Activated T-cell treated with anti-CD3 and anti-CD28 coated beads, Interleukin-2, amount 50 U/mL, for 24 hours (primary cell): ENCODE measurements at regions not wholly inside any gene's neighbourhood (a gene's known extent, or its start where the extent isn't known, plus 50 kb on each side); places are given as distances from the start of the nearest gene placed in this dataset.

ENCODE experiments used
- DNase-seq: peaks from one replicate; pipeline ENCODE4 v3.0.0-alpha.2; 2020
- H3K27ac Mint-ChIP-seq: 2 replicates; pipeline ENCODE4 v1.8.0; 2020; ENCODE audit warnings: mild to moderate bottlenecking, mixed read lengths
- H3K27me3 Mint-ChIP-seq: 2 replicates; pipeline ENCODE4 v1.8.0; 2020; ENCODE audit warnings: mixed read lengths
- H3K36me3 Mint-ChIP-seq: 2 replicates; pipeline ENCODE4 v1.8.0; 2020; ENCODE audit warnings: low read depth, mixed read lengths
- H3K4me1 Mint-ChIP-seq: 2 replicates; pipeline ENCODE4 v1.8.0; 2020; ENCODE audit warnings: low read depth, mixed read lengths
- H3K4me3 Mint-ChIP-seq: 2 replicates; pipeline ENCODE4 v1.8.0; 2020; ENCODE audit warnings: mild to moderate bottlenecking, moderate library complexity, mixed read lengths
- H3K9me3 Mint-ChIP-seq: 2 replicates; pipeline ENCODE4 v1.8.0; 2020; ENCODE audit warnings: mixed read lengths

- no peaks in the 10 kb centered on the region for H3K4me1 Mint-ChIP-seq
- H3K36me3 Mint-ChIP-seq, result no peaks in the 10 kb centered on the region
- DNase-seq, result no peak
- no peak overlapping the region for H3K4me3 Mint-ChIP-seq
- H3K27ac Mint-ChIP-seq, result no peak overlapping the region
- peaks cover 3% of the 10 kb centered on the region for H3K9me3 Mint-ChIP-seq
- peaks cover 43% of the 10 kb centered on the region for H3K27me3 Mint-ChIP-seq
Observed at GRCh38 chr1:29655145-29655544, 418.8 kb downstream of the PTPRU start.

GRCh38 chr1:29653886-29654450, 417.6 kb downstream of the PTPRU start:
- DNase-seq, result peak; percentile 2
- no peaks in the 10 kb centered on the region for H3K9me3 Mint-ChIP-seq
- H3K36me3 Mint-ChIP-seq, result no peaks in the 10 kb centered on the region
- H3K4me1 Mint-ChIP-seq, result no peaks in the 10 kb centered on the region
- no peak overlapping the region for H3K4me3 Mint-ChIP-seq
- H3K27me3 Mint-ChIP-seq, result peaks cover 54% of the 10 kb centered on the region
- no peak overlapping the region for H3K27ac Mint-ChIP-seq

GRCh38 chr1:29653034-29653810, 416.9 kb downstream of the PTPRU start:
- H3K27ac Mint-ChIP-seq, result no peak overlapping the region
- no peak overlapping the region for H3K4me3 Mint-ChIP-seq
- H3K9me3 Mint-ChIP-seq, result no peaks in the 10 kb centered on the region
- no peaks in the 10 kb centered on the region for H3K4me1 Mint-ChIP-seq
- peak; percentile 9 for DNase-seq
- H3K36me3 Mint-ChIP-seq, result no peaks in the 10 kb centered on the region
- peaks cover 58% of the 10 kb centered on the region for H3K27me3 Mint-ChIP-seq

- no peak overlapping the region for H3K4me3 Mint-ChIP-seq
- no peak overlapping the region for H3K27ac Mint-ChIP-seq
- H3K27me3 Mint-ChIP-seq, result peaks cover 60% of the 10 kb centered on the region
- no peaks in the 10 kb centered on the region for H3K9me3 Mint-ChIP-seq
- no peaks in the 10 kb centered on the region for H3K36me3 Mint-ChIP-seq
- peak; percentile 9 for DNase-seq
- no peaks in the 10 kb centered on the region for H3K4me1 Mint-ChIP-seq
Observed at GRCh38 chr1:29651684-29652665, 415.7 kb downstream of the PTPRU start.

- no peak overlapping the region for H3K4me3 Mint-ChIP-seq
- no peak for DNase-seq
- H3K9me3 Mint-ChIP-seq, result no peaks in the 10 kb centered on the region
- H3K27ac Mint-ChIP-seq, result no peak overlapping the region
- H3K4me1 Mint-ChIP-seq, result no peaks in the 10 kb centered on the region
- H3K27me3 Mint-ChIP-seq, result peaks cover 54% of the 10 kb centered on the region
- no peaks in the 10 kb centered on the region for H3K36me3 Mint-ChIP-seq
Observed at GRCh38 chr1:29651246-29651645, 414.9 kb downstream of the PTPRU start.

GRCh38 chr1:29650476-29650875, 414.2 kb downstream of the PTPRU start:
- H3K27me3 Mint-ChIP-seq, result peaks cover 49% of the 10 kb centered on the region
- H3K9me3 Mint-ChIP-seq, result no peaks in the 10 kb centered on the region
- no peak for DNase-seq
- H3K4me1 Mint-ChIP-seq, result no peaks in the 10 kb centered on the region
- H3K4me3 Mint-ChIP-seq, result no peak overlapping the region
- H3K36me3 Mint-ChIP-seq, result no peaks in the 10 kb centered on the region
- no peak overlapping the region for H3K27ac Mint-ChIP-seq

GRCh38 chr1:29650041-29650400, 413.7 kb downstream of the PTPRU start:
- Mint-ChIP-seq H3K27me3 (peaks cover 46% of the 10 kb centered on the region), H3K4me3 (no peak overlapping the region), H3K36me3 (no peaks in the 10 kb centered on the region), H3K27ac (no peak overlapping the region), H3K9me3 (no peaks in the 10 kb centered on the region), H3K4me1 (no peaks in the 10 kb centered on the region)
- no peak for DNase-seq

GRCh38 chr1:29649189-29650040, 413.1 kb downstream of the PTPRU start:
- Mint-ChIP-seq H3K4me1 (no peaks in the 10 kb centered on the region), H3K27ac (no peak overlapping the region), H3K4me3 (no peak overlapping the region), H3K27me3 (peaks cover 43% of the 10 kb centered on the region), H3K36me3 (no peaks in the 10 kb centered on the region), H3K9me3 (no peaks in the 10 kb centered on the region)
- DNase-seq, result no peak

GRCh38 chr1:29648798-29649188, 412.5 kb downstream of the PTPRU start:
- no peak for DNase-seq
- Mint-ChIP-seq H3K9me3 (no peaks in the 10 kb centered on the region), H3K27me3 (peaks cover 40% of the 10 kb centered on the region), H3K36me3 (no peaks in the 10 kb centered on the region), H3K4me3 (no peak overlapping the region), H3K27ac (no peak overlapping the region), H3K4me1 (no peaks in the 10 kb centered on the region)

GRCh38 chr1:29648026-29648425, 411.7 kb downstream of the PTPRU start:
- no peak for DNase-seq
- Mint-ChIP-seq H3K9me3 (no peaks in the 10 kb centered on the region), H3K27ac (no peak overlapping the region), H3K36me3 (no peaks in the 10 kb centered on the region), H3K4me3 (no peak overlapping the region), H3K27me3 (peaks cover 36% of the 10 kb centered on the region), H3K4me1 (no peaks in the 10 kb centered on the region)

- Mint-ChIP-seq H3K9me3 (no peaks in the 10 kb centered on the region), H3K36me3 (no peaks in the 10 kb centered on the region), H3K27ac (no peak overlapping the region), H3K27me3 (peaks cover 36% of the 10 kb centered on the region), H3K4me3 (no peak overlapping the region), H3K4me1 (no peaks in the 10 kb centered on the region)
- no peak for DNase-seq
Observed at GRCh38 chr1:29647581-29647980, 411.3 kb downstream of the PTPRU start.

- Mint-ChIP-seq H3K4me3 (no peak overlapping the region), H3K27ac (no peak overlapping the region), H3K9me3 (no peaks in the 10 kb centered on the region), H3K4me1 (no peaks in the 10 kb centered on the region), H3K27me3 (peaks cover 29% of the 10 kb centered on the region), H3K36me3 (no peaks in the 10 kb centered on the region)
- DNase-seq, result no peak
Observed at GRCh38 chr1:29646161-29646775, 409.9 kb downstream of the PTPRU start.

- no peak for DNase-seq
- H3K9me3 Mint-ChIP-seq, result no peaks in the 10 kb centered on the region
- no peak overlapping the region for H3K27ac Mint-ChIP-seq
- H3K27me3 Mint-ChIP-seq, result peaks cover 24% of the 10 kb centered on the region
- no peaks in the 10 kb centered on the region for H3K4me1 Mint-ChIP-seq
- no peaks in the 10 kb centered on the region for H3K36me3 Mint-ChIP-seq
- H3K4me3 Mint-ChIP-seq, result no peak overlapping the region
Observed at GRCh38 chr1:29645586-29645985, 409.3 kb downstream of the PTPRU start.

GRCh38 chr1:29644812-29645211, 408.5 kb downstream of the PTPRU start:
- no peak for DNase-seq
- Mint-ChIP-seq H3K4me3 (no peak overlapping the region), H3K4me1 (no peaks in the 10 kb centered on the region), H3K36me3 (no peaks in the 10 kb centered on the region), H3K27me3 (peaks cover 20% of the 10 kb centered on the region), H3K9me3 (no peaks in the 10 kb centered on the region), H3K27ac (no peak overlapping the region)
